HepG2 (cell line): ENCODE measurements at regions not wholly inside any gene's neighbourhood (a gene's known extent, or its start where the extent isn't known, plus 50 kb on each side); places are given as distances from the start of the nearest gene placed in this dataset.

Experiments
- ATAC-seq: fragments of 200-7000 bp; cut with Tn5 transposase; 3 replicates; pipeline ENCODE4 v1.9.1; 2020; ENCODE audit warnings: mild to moderate bottlenecking, moderate library complexity
- BruUV-seq: library from RNA; stranded (reverse); fragments of 400-500 nt; replicated peaks from 2 replicates; lab custom pipeline; 2021; lab: Mats Ljungman, UMichigan
- CTCF ChIA-PET: fragments of 300-600 bp; formaldehyde crosslinking; extraction: SDS; loops from one replicate; lab custom pipeline; 2021; ENCODE audit warnings: low total read pairs, inconsistent platforms, low intra/inter-chr PET ratio; lab: Yijun Ruan, JAX
- POLR2A ChIA-PET: fragments of 350-600 bp; sonication (Branson Sonifier 250); formaldehyde crosslinking; loops from one replicate; lab custom pipeline; 2020; ENCODE audit warnings: antibody characterized with exemption, inconsistent platforms; lab: Yijun Ruan, JAX
- DNase-seq: peaks from one replicate; pipeline ENCODE4 v3.0.0-alpha.2; 2015; ENCODE audit warnings: low spot score
- FAIRE-seq: peaks from 3 replicates; lab custom pipeline; 2011; peaks lifted over from hg19 to GRCh38; lab: Jason Lieb, UNC
- H2AFZ ChIP-seq: one replicate; pipeline ENCODE4 v1.6.1; 2011; ENCODE audit warnings: low read length, inconsistent platforms
- H3K27ac ChIP-seq: fragments of 300-600 bp; 3 replicates; pipeline ENCODE4 v1.8.0; 2011; ENCODE audit warnings: mixed run types, mild to moderate bottlenecking, mixed read lengths, low read length, inconsistent platforms; ENCODE audit not compliant: insufficient read depth; ENCODE audit errors: extremely low read length
- H3K27me3 ChIP-seq, 2 experiments: fragments of 200-600 bp in 1 of 2; 2 replicates in 1 of 2; 3 replicates in 1 of 2; pipeline versions ENCODE4 v1.6.0 to v1.8.0; 2011; ENCODE audit warnings: low read length in 2 of 2, mild to moderate bottlenecking in 2 of 2, moderate library complexity in 2 of 2, inconsistent platforms in 1 of 2; ENCODE audit not compliant: insufficient read depth in 2 of 2, control insufficient read depth in 1 of 2
- H3K36me3 ChIP-seq, 2 experiments: fragments of 200-600 bp in 1 of 2; replicated peaks in 1 of 2; 2 replicates in 1 of 2; 3 replicates in 1 of 2; pipeline versions ENCODE4 v1.5.1 to v1.8.0; 2011; ENCODE audit warnings: low read length in 2 of 2, inconsistent platforms in 1 of 2; ENCODE audit not compliant: insufficient read depth in 2 of 2, control insufficient read depth in 1 of 2
- H3K4me1 ChIP-seq: 2 replicates; pipeline ENCODE4 v1.5.1; 2012; ENCODE audit warnings: low read length, inconsistent platforms; ENCODE audit not compliant: insufficient read depth
- H3K4me2 ChIP-seq: 2 replicates; pipeline ENCODE4 v1.6.0; 2011; ENCODE audit warnings: low read depth, low read length, inconsistent platforms
- H3K4me3 ChIP-seq, 3 experiments: fragments of 200-600 bp in 1 of 3; sonication (generic), shearing (Covaris generic) in 1 of 3; replicated peaks in 1 of 3; 2 replicates each; pipeline ENCODE4 v1.5.1; 2011 to 2016; ENCODE audit warnings: low read length in 3 of 3, inconsistent platforms in 2 of 3, low read depth in 2 of 3, mild to moderate bottlenecking in 2 of 3, control low read depth in 1 of 3, mixed read lengths in 1 of 3; ENCODE audit not compliant: insufficient read depth in 1 of 3
- H3K79me2 ChIP-seq: one replicate; pipeline ENCODE4 v1.6.1; 2011; ENCODE audit warnings: low read length, inconsistent platforms; ENCODE audit not compliant: insufficient read depth
- H3K9ac ChIP-seq: 2 replicates; pipeline ENCODE4 v1.6.0; 2011; ENCODE audit warnings: mild to moderate bottlenecking, low read depth, low read length, inconsistent platforms; ENCODE audit not compliant: insufficient read depth
- H3K9me3 ChIP-seq: 2 replicates; pipeline ENCODE4 v1.5.1; 2012; ENCODE audit warnings: mild to moderate bottlenecking, low read length
- H4K20me1 ChIP-seq: 2 replicates; pipeline ENCODE4 v1.6.0; 2011; ENCODE audit warnings: inconsistent platforms, mild to moderate bottlenecking, low read length, moderate library complexity; ENCODE audit not compliant: insufficient read depth
- CHD4 ChIP-seq: fragments of 200-600 bp; sonication (generic); IDR thresholded peaks from 2 replicates; pipeline ENCODE4 v1.7.0; 2017; ENCODE audit warnings: mild to moderate bottlenecking, low read length, borderline replicate concordance
- FOXA1 ChIP-seq, 2 experiments: fragments of 450-650 bp in 1 of 2; sonication (generic) in 1 of 2; formaldehyde crosslinking in 1 of 2; IDR thresholded peaks; 2 replicates each; pipeline versions ENCODE4 v1.4.0 to v1.6.1; 2016 to 2020; ENCODE audit warnings: missing genetic modification reagents in 1 of 2
- HOXD1 ChIP-seq: sonication (generic); formaldehyde crosslinking; IDR thresholded peaks from 2 replicates; pipeline ENCODE4 v1.5.0; 2020; ENCODE audit warnings: missing genetic modification reagents
- MAF1 ChIP-seq: sonication (generic); formaldehyde crosslinking; IDR thresholded peaks from 2 replicates; pipeline ENCODE4 v1.5.0; 2020; ENCODE audit warnings: missing genetic modification reagents, borderline replicate concordance
- MBNL3 ChIP-seq: fragments of 250-450 bp; sonication (Bioruptor Pico); conservative IDR thresholded peaks from 2 replicates; pipeline ENCODE4 v1.8.0; 2022; ENCODE audit warnings: mild to moderate bottlenecking, inconsistent platforms
- MLLT10 ChIP-seq: sonication (generic); formaldehyde crosslinking; IDR thresholded peaks from 2 replicates; pipeline ENCODE4 v1.4.0; 2020; ENCODE audit warnings: missing genetic modification reagents
- MXI1 ChIP-seq: IDR thresholded peaks from 3 replicates; pipeline ENCODE4 v1.6.1; 2012; ENCODE audit warnings: low read depth, low read length, inconsistent platforms, borderline replicate concordance
- NCOA2 ChIP-seq: sonication (generic); formaldehyde crosslinking; IDR thresholded peaks from 2 replicates; pipeline ENCODE4 v1.8.0; 2022; ENCODE audit warnings: inconsistent platforms
- PRPF4 ChIP-seq: fragments of 200-400 bp; formaldehyde crosslinking; IDR thresholded peaks from 2 replicates; pipeline ENCODE4 v1.6.1; 2016; ENCODE audit warnings: low read length, low read depth; ENCODE audit not compliant: poor library complexity, severe bottlenecking
- RARA ChIP-seq: IDR thresholded peaks from 2 replicates; pipeline ENCODE4 v1.6.1; 2016; ENCODE audit warnings: missing genetic modification reagents, missing compliant biosample characterization
- SKI ChIP-seq: fragments of 450-650 bp; IDR thresholded peaks from one replicate; pipeline ENCODE4 v1.6.1; 2018; ENCODE audit warnings: mild to moderate bottlenecking; ENCODE audit not compliant: partially characterized antibody
- SNRNP70 ChIP-seq: fragments of 200-400 bp; formaldehyde crosslinking; IDR thresholded peaks from 2 replicates; pipeline ENCODE4 v1.6.1; 2017; ENCODE audit warnings: mild to moderate bottlenecking, low read depth, low read length, moderate library complexity
- TBP ChIP-seq: sonication (generic); formaldehyde crosslinking; IDR thresholded peaks from 2 replicates; pipeline ENCODE4 v1.5.0; 2020; ENCODE audit warnings: missing genetic modification reagents
- ZNF253 ChIP-seq: sonication (generic); formaldehyde crosslinking; IDR thresholded peaks from 2 replicates; pipeline ENCODE4 v1.8.0; 2022; ENCODE audit warnings: mild to moderate bottlenecking, missing genetic modification reagents, borderline replicate concordance
- ZNF296 ChIP-seq: sonication (generic); formaldehyde crosslinking; conservative IDR thresholded peaks from 2 replicates; pipeline ENCODE4 v1.5.0; 2020; ENCODE audit warnings: mild to moderate bottlenecking, missing genetic modification reagents
- ZNF335 ChIP-seq: sonication (generic); formaldehyde crosslinking; IDR thresholded peaks from 2 replicates; pipeline ENCODE4 v1.4.0; 2020; ENCODE audit warnings: missing genetic modification reagents
- ZNF549 ChIP-seq: sonication (generic); formaldehyde crosslinking; IDR thresholded peaks from 2 replicates; pipeline ENCODE4 v1.5.0; 2020; ENCODE audit warnings: missing genetic modification reagents
- ZSCAN29 ChIP-seq: sonication (generic); formaldehyde crosslinking; conservative IDR thresholded peaks from 2 replicates; pipeline ENCODE4 v1.4.0; 2020; ENCODE audit warnings: mild to moderate bottlenecking, missing genetic modification reagents
- in situ Hi-C: cut with HindIII; loops from 2 replicates; pipeline ENCODE4 v1.10.0; 2017; ENCODE audit warnings: low pct_unique_long_range_greater_than_20kb; ENCODE audit not compliant: extremely low pct_ligation_motif_present
- intact Hi-C: fragments of 100-400 bp; cut with micrococcal nuclease; formaldehyde crosslinking; loops from one replicate; pipeline ENCODE4 v1.10.0; 2022; ENCODE audit not compliant: unreplicated experiment

- H3K4me3 ChIP-seq: no peak overlapping the region
- no peaks in the 10 kb centered on the region for H4K20me1 ChIP-seq
- H3K4me2 ChIP-seq: no peak overlapping the region
- intact Hi-C loops: no loop called here
- no peaks in the 10 kb centered on the region for H3K27me3 ChIP-seq
- H3K79me2 ChIP-seq: no peaks in the 10 kb centered on the region
- no peaks in the 10 kb centered on the region for H3K36me3 ChIP-seq
- no peak for ATAC-seq
- H3K4me1 ChIP-seq: no peaks in the 10 kb centered on the region
- H3K27ac ChIP-seq: no peak overlapping the region
- CTCF ChIA-PET: no interaction called here
- no peak overlapping the region for H3K9ac ChIP-seq
- BruUV-seq: no TSS peak
- no peak for TF ChIP-seq ZNF253 (CRISPR knock-in tag)
- TF ChIP-seq RARA (CRISPR knock-in tag): no peak
- no peak for TF ChIP-seq ZNF335 (CRISPR knock-in tag)
- no peak for TF ChIP-seq ZSCAN29 (CRISPR knock-in tag)
- no peak for TF ChIP-seq HOXD1 (CRISPR knock-in tag)
- TF ChIP-seq MXI1: no peak
- TF ChIP-seq TBP: no peak
- no peak for TF ChIP-seq CHD4
- no peak for TF ChIP-seq MBNL3 (CRISPR knock-in tag)
- no peak for TF ChIP-seq SNRNP70
- no peak for TF ChIP-seq ZNF549 (CRISPR knock-in tag)
- TF ChIP-seq NCOA2 (CRISPR knock-in tag): no peak
- no peak for TF ChIP-seq FOXA1 (IDR thresholded peaks at IDR 0.05)
- no peak for TF ChIP-seq FOXA1 (CRISPR knock-in tag; IDR thresholded peaks at IDR 0.05)
- TF ChIP-seq PRPF4: no peak
- TF ChIP-seq SKI: no peak
- TF ChIP-seq ZNF296 (CRISPR knock-in tag): no peak
- TF ChIP-seq MLLT10 (CRISPR knock-in tag): no peak
- TF ChIP-seq MAF1: no peak
- TF ChIP-seq, all 625 proteins: peak for 0
- DNase-seq (no peak), FAIRE-seq (no peak)
- H3K9me3 ChIP-seq: no peaks in the 10 kb centered on the region
- POLR2A ChIA-PET: no interaction called here
- H2AFZ ChIP-seq: no peak overlapping the region
- in situ Hi-C loops: no loop called here
These were observed 457.2 kb upstream of the SLITRK1 start for GRCh38 chr13:84339456-84339855.
